ENCODE measurements at regions not wholly inside any gene's neighbourhood (a gene's known extent, or its start where the extent isn't known, plus 50 kb on each side); places are given as distances from the start of the nearest gene placed in this dataset.

- Histone ChIP-seq H3K36me3 (ENCODE audit: control insufficient read depth, insufficient read depth, low read length) (no peaks in the 10 kb centered on the region), H2AFZ (ENCODE audit: low read length) (no peak overlapping the region), H3K4me1 (ENCODE audit: control insufficient read depth, extremely low read depth, insufficient read depth, low read length) (no peaks in the 10 kb centered on the region), H4K20me1 (ENCODE audit: control insufficient read depth, extremely low read depth, insufficient read depth, low read length) (no peaks in the 10 kb centered on the region), H3K4me3 (replicated peaks in 1 of 4; ENCODE audit: control extremely low read depth in 1 of 4, insufficient read depth in 1 of 4, low read depth in 3 of 4, low read length in 4 of 4) (no peak overlapping the region), H3K27me3 (ENCODE audit: control insufficient read depth, insufficient read depth, low read length) (no peaks in the 10 kb centered on the region), H3K4me2 (ENCODE audit: extremely low read depth, insufficient read depth, low read length) (no peak overlapping the region), H3K9ac (ENCODE audit: insufficient read depth, low read length) (no peak overlapping the region), H3K27ac (ENCODE audit: insufficient read depth, low read length) (no peak overlapping the region), H3K79me2 (ENCODE audit: control insufficient read depth, insufficient read depth, low read length) (no peaks in the 10 kb centered on the region), H3K9me3 (ENCODE audit: control insufficient read depth, insufficient read depth, low read depth, low read length) (no peaks in the 10 kb centered on the region)
- no peak for TF ChIP-seq EZH2 (IDR thresholded peaks at IDR 0.05; ENCODE audit: low read length, missing control alignments)
- TF ChIP-seq, protein P1, sequence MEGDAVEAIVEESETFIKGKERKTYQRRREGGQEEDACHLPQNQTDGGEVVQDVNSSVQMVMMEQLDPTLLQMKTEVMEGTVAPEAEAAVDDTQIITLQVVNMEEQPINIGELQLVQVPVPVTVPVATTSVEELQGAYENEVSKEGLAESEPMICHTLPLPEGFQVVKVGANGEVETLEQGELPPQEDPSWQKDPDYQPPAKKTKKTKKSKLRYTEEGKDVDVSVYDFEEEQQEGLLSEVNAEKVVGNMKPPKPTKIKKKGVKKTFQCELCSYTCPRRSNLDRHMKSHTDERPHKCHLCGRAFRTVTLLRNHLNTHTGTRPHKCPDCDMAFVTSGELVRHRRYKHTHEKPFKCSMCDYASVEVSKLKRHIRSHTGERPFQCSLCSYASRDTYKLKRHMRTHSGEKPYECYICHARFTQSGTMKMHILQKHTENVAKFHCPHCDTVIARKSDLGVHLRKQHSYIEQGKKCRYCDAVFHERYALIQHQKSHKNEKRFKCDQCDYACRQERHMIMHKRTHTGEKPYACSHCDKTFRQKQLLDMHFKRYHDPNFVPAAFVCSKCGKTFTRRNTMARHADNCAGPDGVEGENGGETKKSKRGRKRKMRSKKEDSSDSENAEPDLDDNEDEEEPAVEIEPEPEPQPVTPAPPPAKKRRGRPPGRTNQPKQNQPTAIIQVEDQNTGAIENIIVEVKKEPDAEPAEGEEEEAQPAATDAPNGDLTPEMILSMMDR (conservative IDR thresholded peaks at IDR 0.05 in 1 of 2, IDR thresholded peaks at IDR 0.05 in 1 of 2; ENCODE audit: low read depth in 1 of 2, low read length in 2 of 2), result no peak
- no peak for DNase-seq (ENCODE audit: low read depth in 2 of 2)
Measured at GRCh38 chr10:23834091-23834490, 374.8 kb upstream of the KIAA1217 start.

- H3K9me3 ChIP-seq (ENCODE audit: control insufficient read depth, insufficient read depth, low read depth, low read length), result no peaks in the 10 kb centered on the region
- no peaks in the 10 kb centered on the region for H3K36me3 ChIP-seq (ENCODE audit: control insufficient read depth, insufficient read depth, low read length)
- DNase-seq (ENCODE audit: low read depth in 2 of 2), result no peak
- H3K4me2 ChIP-seq (ENCODE audit: extremely low read depth, insufficient read depth, low read length), result no peak overlapping the region
- H3K79me2 ChIP-seq (ENCODE audit: control insufficient read depth, insufficient read depth, low read length), result no peaks in the 10 kb centered on the region
- TF ChIP-seq, protein P1 (conservative IDR thresholded peaks at IDR 0.05 in 1 of 2, IDR thresholded peaks at IDR 0.05 in 1 of 2; ENCODE audit: low read depth in 1 of 2, low read length in 2 of 2), result no peak
- no peak for TF ChIP-seq EZH2 (IDR thresholded peaks at IDR 0.05; ENCODE audit: low read length, missing control alignments)
- H3K27me3 ChIP-seq (ENCODE audit: control insufficient read depth, insufficient read depth, low read length), result no peaks in the 10 kb centered on the region
- no peak overlapping the region for H2AFZ ChIP-seq (ENCODE audit: low read length)
- H3K27ac ChIP-seq (ENCODE audit: insufficient read depth, low read length), result no peak overlapping the region
- H3K4me1 ChIP-seq (ENCODE audit: control insufficient read depth, extremely low read depth, insufficient read depth, low read length), result no peaks in the 10 kb centered on the region
- H3K9ac ChIP-seq (ENCODE audit: insufficient read depth, low read length), result no peak overlapping the region
- H4K20me1 ChIP-seq (ENCODE audit: control insufficient read depth, extremely low read depth, insufficient read depth, low read length), result no peaks in the 10 kb centered on the region
- no peak overlapping the region for H3K4me3 ChIP-seq (replicated peaks in 1 of 4; ENCODE audit: control extremely low read depth in 1 of 4, insufficient read depth in 1 of 4, low read depth in 3 of 4, low read length in 4 of 4)
Measured at GRCh38 chr10:23850631-23851030, 358.3 kb upstream of the KIAA1217 start.

DNA sequence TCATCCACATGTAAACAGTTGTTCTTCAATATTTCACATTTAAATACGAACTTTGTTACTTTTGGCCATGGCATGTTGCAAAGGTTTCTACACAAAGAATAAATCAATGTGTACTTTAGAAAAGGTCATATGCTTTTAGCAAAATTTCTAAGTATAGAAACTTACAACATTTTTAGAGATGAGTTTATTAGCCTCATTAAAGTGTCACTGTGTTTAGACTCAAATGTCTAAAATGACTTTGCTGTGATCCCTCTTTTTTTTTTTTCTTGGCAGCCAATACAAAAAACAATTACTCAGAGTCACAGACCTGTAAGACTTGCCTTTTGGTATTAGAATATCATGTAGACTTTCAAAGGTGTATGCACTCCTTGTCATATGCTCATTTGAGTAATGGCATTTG is 349.3 kb upstream of the KIAA1217 start:
- H3K27ac ChIP-seq (ENCODE audit: insufficient read depth, low read length), result no peak overlapping the region
- no peak overlapping the region for H3K4me3 ChIP-seq (replicated peaks in 1 of 4; ENCODE audit: control extremely low read depth in 1 of 4, insufficient read depth in 1 of 4, low read depth in 3 of 4, low read length in 4 of 4)
- no peaks in the 10 kb centered on the region for H3K4me1 ChIP-seq (ENCODE audit: control insufficient read depth, extremely low read depth, insufficient read depth, low read length)
- no peaks in the 10 kb centered on the region for H3K79me2 ChIP-seq (ENCODE audit: control insufficient read depth, insufficient read depth, low read length)
- no peak for TF ChIP-seq EZH2 (IDR thresholded peaks at IDR 0.05; ENCODE audit: low read length, missing control alignments)
- TF ChIP-seq, protein P1 (conservative IDR thresholded peaks at IDR 0.05 in 1 of 2, IDR thresholded peaks at IDR 0.05 in 1 of 2; ENCODE audit: low read depth in 1 of 2, low read length in 2 of 2), result no peak
- DNase-seq (ENCODE audit: low read depth in 2 of 2), result no peak
- H3K4me2 ChIP-seq (ENCODE audit: extremely low read depth, insufficient read depth, low read length), result no peak overlapping the region
- H3K27me3 ChIP-seq (ENCODE audit: control insufficient read depth, insufficient read depth, low read length), result no peaks in the 10 kb centered on the region
- H3K36me3 ChIP-seq (ENCODE audit: control insufficient read depth, insufficient read depth, low read length), result no peaks in the 10 kb centered on the region
- H3K9me3 ChIP-seq (ENCODE audit: control insufficient read depth, insufficient read depth, low read depth, low read length), result no peaks in the 10 kb centered on the region
- no peaks in the 10 kb centered on the region for H4K20me1 ChIP-seq (ENCODE audit: control insufficient read depth, extremely low read depth, insufficient read depth, low read length)
- no peak overlapping the region for H3K9ac ChIP-seq (ENCODE audit: insufficient read depth, low read length)
- H2AFZ ChIP-seq (ENCODE audit: low read length), result no peak overlapping the region
